ENCODE measurements at regions not wholly inside any gene's neighbourhood (a gene's known extent, or its start where the extent isn't known, plus 50 kb on each side); places are given as distances from the start of the nearest gene placed in this dataset.

GRCh38 chr9:12056874-12057273 lies 636.3 kb upstream of the TYRP1 start:
- no peak for FAIRE-seq
- DNase-seq (ENCODE audit: insufficient read length, low spot score) = no peak

- DNase-seq (ENCODE audit: insufficient read length, low spot score) = no peak
- FAIRE-seq = no peak
Measured at GRCh38 chr9:12060067-12060466, 633.1 kb upstream of the TYRP1 start.

DNA sequence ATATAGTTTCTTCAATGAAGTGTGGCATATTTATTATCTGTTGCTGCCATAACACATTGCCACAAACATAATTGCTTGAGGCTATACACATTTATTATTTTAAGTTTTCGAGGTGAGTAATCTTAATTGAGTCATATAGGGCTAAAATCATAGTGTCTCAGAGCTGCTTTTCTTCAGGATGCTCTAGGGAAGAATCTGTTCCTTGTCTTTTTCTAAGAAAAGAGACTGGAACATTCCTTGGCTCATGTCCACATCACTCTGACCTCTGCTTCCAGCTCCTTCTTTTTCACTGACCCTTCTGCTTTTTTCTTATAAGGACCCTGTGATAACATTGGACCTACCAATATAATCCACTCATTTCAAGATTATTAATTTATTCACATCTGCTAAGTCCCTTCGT lies 632.4 kb upstream of the TYRP1 start:
- FAIRE-seq (no peak), DNase-seq (ENCODE audit: insufficient read length, low spot score) (no peak)

DNA sequence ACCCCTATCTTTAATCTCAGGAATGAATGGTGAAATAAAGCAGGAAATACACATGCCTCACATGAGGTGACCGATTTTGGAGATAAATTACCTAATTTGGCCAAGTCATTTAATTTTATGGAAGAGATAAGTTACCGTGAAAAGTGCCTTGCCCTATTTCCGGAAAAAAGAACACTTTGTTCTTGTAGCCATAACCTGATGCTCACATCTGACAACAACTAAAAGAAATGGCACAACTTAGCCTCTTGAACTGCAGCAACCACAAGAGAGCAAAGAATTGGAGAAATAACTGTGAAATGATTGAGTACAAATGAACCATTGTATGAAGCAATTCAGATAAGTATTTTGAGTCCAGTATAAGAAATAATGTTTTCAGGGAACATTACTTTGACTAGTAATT lies 628.1 kb upstream of the TYRP1 start:
- FAIRE-seq (no peak), DNase-seq (ENCODE audit: insufficient read length, low spot score) (no peak)

DNA sequence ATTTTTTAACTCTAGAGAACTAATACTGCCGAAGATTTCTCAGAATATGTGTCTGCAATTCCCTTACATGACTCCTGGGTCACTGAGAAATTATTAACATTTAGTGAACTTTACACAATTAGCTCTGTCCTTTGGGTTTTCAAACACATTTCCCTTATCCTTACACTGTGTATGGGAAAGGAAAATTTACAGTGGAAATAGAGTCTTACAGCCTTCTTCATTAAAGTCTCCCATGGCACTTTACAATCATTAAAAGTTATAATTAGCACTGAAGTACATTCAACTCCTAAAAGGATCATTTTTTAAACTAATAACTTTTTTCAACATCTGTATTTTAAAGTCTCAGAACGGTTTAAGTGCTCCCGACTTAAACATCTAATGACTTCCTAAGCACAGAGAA lies 627.5 kb upstream of the TYRP1 start:
- FAIRE-seq (no peak), DNase-seq (ENCODE audit: insufficient read length, low spot score) (no peak)

GRCh38 chr9:12066455-12067035 lies 626.6 kb upstream of the TYRP1 start:
- no peak for FAIRE-seq
- no peak for DNase-seq (ENCODE audit: insufficient read length, low spot score)

- FAIRE-seq (no peak), DNase-seq (ENCODE audit: insufficient read length, low spot score) (no peak)
Measured at GRCh38 chr9:12069366-12069765, 623.8 kb upstream of the TYRP1 start.

- DNase-seq (ENCODE audit: insufficient read length, low spot score) = no peak
- FAIRE-seq = no peak
Measured at GRCh38 chr9:12085399-12085798, 607.8 kb upstream of the TYRP1 start.

GRCh38 chr9:12091865-12092527 lies 601.2 kb upstream of the TYRP1 start:
- DNase-seq (ENCODE audit: insufficient read length, low spot score) (no peak), FAIRE-seq (no peak)

DNA sequence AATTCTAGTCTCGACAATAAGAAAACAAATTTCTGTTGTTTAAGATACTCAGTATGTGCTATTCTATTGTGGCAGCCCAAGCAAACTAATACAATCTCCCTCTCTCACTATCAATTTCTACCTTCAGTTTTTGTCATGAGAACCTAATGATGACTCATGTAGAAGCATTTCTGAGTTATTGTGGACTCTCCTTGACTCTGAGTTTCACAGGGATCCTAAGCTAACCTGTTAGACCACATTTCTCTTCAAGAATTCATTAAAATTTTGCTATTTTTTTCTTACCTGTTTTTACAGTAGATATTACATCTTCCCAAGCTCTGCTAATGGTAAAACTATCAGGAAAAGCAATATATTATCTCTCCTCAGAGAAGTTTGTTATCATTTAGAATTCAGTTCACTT lies 599.1 kb upstream of the TYRP1 start:
- FAIRE-seq (no peak), DNase-seq (ENCODE audit: insufficient read length, low spot score) (no peak)

GRCh38 chr9:12095931-12096330 lies 597.3 kb upstream of the TYRP1 start:
- no peak for DNase-seq (ENCODE audit: insufficient read length, low spot score)
- no peak for FAIRE-seq

DNA sequence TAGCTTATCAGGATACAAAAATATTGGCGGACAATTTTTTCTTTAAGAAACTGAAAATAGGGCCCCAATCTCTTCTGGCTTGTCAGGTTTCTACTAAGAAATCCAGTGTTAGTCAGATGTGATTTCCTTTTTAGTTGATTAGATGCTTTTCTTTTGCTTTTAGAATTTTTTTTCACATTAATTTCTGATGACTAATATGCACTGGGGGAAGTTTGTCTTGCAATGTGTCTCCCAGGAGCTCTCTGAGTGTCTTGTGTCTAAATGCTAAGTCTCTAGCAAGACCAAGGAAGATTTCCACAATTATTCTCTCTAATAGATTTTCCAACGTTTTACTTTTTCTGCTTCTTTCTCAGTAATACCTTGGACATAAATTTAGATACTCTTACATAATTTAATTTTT lies 559.8 kb upstream of the TYRP1 start:
- DNase-seq (ENCODE audit: insufficient read length, low spot score) (no peak), FAIRE-seq (no peak)

DNA sequence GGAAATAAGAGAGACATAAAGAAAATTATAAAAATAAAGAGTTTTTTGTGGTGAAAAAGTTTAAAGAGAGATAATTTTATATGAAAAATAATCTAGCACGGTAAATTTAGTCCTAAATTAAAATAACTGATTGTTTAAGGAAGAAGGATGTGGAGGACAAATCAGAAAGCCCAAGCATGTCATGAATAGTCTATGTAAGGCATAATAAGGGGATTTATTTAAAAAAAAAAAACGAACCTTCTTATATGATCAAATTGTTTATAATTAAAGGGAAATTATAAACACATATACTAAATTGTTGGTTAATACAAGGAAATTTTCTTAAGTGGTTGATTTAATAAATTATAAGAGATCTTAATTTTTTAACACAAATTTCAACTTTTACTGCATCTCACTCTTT lies 551.8 kb upstream of the TYRP1 start:
- no peak for DNase-seq (ENCODE audit: insufficient read length, low spot score)
- no peak for FAIRE-seq

DNA sequence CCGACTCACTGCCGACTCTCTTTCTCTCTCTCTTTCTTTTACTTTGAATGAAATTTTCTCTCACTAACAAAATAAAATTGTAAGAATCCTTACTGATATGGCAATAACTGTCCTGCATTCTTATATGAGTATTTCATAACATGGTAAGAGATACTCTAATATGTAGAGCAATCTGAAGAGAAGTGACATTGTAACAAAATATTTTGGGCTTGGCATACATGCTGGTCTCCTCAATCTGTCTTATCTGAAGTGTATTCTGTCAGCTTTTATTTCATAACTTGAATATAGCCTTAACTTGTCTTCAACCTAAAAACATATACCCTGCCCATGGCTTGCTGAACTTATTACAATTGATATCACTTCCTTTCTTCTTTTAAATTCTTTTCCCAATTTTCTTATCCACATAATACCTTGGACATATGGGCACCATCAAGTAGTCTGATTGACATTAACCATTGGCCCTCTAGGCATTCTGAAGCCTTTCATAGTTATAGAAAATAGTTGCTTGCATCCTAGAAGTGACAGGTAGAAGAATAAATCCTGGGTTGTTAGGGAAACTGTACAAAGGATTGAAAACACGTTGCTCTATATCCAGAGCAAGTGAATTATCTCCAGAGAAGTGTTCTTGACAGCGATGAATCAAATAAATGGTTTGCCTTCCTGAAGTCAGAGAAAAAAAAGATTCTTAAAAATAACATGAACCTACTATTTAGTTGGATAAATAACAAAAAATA lies 537.6 kb upstream of the TYRP1 start:
- no peak for DNase-seq (ENCODE audit: insufficient read length, low spot score)
- no peak for FAIRE-seq

DNA sequence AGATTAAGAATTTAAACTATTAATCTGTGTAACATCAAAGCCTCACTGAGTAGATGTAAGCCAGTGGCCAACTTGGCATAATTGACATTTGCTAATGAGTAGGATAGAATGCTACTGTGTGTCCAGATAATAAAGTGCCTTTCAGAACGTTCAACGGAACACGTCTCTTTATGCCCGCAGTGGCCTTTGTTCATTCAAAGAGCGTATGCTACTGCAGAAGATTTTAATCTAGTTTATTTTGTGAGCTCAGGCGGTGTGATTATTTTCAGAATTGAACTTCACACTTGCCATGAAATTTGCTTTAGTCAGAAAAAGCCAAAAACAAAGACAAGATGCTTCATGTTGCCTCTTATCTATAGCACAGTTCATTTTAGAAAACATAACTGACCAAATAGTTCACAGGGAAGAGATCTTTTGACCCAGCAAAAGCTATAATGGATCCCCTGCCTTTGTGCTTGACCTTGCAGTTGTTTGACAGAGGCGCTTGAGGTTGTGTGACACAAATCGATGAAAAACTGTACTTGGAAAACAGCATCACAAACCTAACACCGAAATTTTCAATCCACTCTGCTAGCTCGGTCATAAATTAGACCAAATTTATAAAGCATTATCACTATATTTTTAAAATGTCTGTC lies 530.9 kb upstream of the TYRP1 start:
- DNase-seq (ENCODE audit: insufficient read length, low spot score) = no peak
- FAIRE-seq = no peak

GRCh38 chr9:12163723-12164458 lies 529.3 kb upstream of the TYRP1 start:
- FAIRE-seq = no peak
- DNase-seq (ENCODE audit: insufficient read length, low spot score) = no peak

DNA sequence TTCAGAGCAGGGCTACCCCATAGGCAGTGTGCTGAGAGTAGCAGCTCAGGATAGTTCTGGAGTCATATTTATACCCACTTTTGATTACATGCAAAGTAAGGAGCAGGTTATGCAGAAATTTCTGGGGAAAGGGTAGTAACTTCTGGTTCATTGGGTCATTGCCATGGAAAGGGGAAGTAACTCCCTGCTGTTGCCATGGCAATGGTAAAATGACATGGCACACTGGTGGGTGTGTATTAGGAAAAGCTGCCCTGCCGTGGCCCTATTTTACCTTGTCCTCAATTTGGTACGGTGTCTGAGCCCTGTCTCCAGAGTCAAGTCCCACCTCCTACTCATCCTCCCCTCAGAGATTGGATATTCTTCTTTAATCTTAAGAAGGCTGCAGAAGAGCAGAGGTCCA lies 526.7 kb upstream of the TYRP1 start:
- FAIRE-seq (no peak), DNase-seq (ENCODE audit: insufficient read length, low spot score) (no peak)

- no peak for FAIRE-seq
Measured at GRCh38 chr9:12170456-12170855, 522.7 kb upstream of the TYRP1 start.

GRCh38 chr9:12178634-12179033 lies 514.6 kb upstream of the TYRP1 start:
- DNase-seq (ENCODE audit: insufficient read length, low spot score) (no peak), FAIRE-seq (no peak)

More at GRCh38 chr9:12170456-12170855, 522.7 kb upstream of the TYRP1 start:
- no peak for DNase-seq (ENCODE audit: insufficient read length, low spot score)

DNA sequence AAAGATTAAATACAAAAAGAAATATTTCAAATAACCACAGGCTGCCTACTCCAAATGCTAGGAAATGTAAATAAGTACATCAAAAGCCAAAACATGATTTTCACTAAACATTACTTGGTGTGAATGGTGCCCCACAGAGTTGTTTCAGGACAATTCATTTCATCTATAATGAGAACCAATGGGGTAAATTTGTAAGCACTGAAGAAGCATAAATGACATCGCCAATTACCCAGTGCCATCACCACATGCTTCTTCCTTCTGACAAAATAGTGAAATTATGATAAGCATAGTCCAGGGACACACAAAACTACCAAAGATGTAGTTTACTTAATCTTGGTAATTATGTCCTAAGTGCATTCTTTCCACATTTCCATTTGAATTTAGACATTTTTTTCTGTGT lies 510.4 kb upstream of the TYRP1 start:
- no peak for FAIRE-seq
- DNase-seq (ENCODE audit: insufficient read length, low spot score) = no peak

DNA sequence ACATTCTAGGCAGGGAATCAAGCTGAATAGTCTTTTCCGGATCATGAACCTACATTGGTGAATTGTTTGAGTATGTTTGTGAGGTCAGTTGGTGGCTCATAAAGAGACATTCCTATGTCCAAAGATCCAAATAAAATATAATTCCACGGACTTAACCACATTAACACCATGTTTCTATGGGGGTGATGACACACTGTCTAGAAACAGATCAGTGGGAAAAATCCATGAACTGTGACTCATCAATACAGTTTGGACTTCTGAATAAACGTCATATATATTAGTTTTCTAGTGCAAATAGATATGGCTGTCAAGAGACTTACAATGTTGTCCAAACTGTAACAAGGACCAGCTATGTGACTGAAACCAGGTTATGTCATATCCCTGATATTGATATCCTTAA lies 509.9 kb upstream of the TYRP1 start:
- FAIRE-seq (no peak), DNase-seq (ENCODE audit: insufficient read length, low spot score) (no peak)

Measured in GM19239 (cell line).